WERI-Rb-1 (cell line): ENCODE measurements at regions not wholly inside any gene's neighbourhood (a gene's known extent, or its start where the extent isn't known, plus 50 kb on each side); places are given as distances from the start of the nearest gene placed in this dataset.

Experiments used
- DNase-seq: peaks from one replicate; pipeline ENCODE4 v3.0.0-alpha.2; 2020
- H3K27ac ChIP-seq: fragments of 250-450 bp; sonication (Bioruptor Pico); 2 replicates; pipeline ENCODE4 v1.5.1; 2020; ENCODE audit warnings: mild to moderate bottlenecking, moderate library complexity
- H3K27me3 ChIP-seq: fragments of 250-450 bp; sonication (Bioruptor Pico); 2 replicates; pipeline ENCODE4 v1.5.1; 2021; ENCODE audit warnings: mild to moderate bottlenecking, low read depth, moderate library complexity; ENCODE audit not compliant: insufficient read depth, severe bottlenecking
- H3K36me3 ChIP-seq: fragments of 250-450 bp; sonication (Bioruptor Pico); 2 replicates; pipeline ENCODE4 v1.5.1; 2020; ENCODE audit warnings: mild to moderate bottlenecking, moderate library complexity
- H3K4me3 ChIP-seq: 2 replicates; pipeline ENCODE4 v1.5.1; 2011; ENCODE audit warnings: low read depth, mild to moderate bottlenecking, control low read depth, low read length
- H3K9me3 ChIP-seq: fragments of 250-450 bp; sonication (Bioruptor Pico); 2 replicates; pipeline ENCODE4 v1.5.1; 2021; ENCODE audit warnings: mild to moderate bottlenecking, moderate library complexity; ENCODE audit not compliant: severe bottlenecking
- CTCF ChIP-seq: IDR thresholded peaks from 2 replicates; pipeline ENCODE4 v1.5.1; 2011; ENCODE audit warnings: low read depth, mild to moderate bottlenecking, control low read depth, inconsistent platforms, low read length

- Histone ChIP-seq H3K27ac (no peak overlapping the region), H3K9me3 (peaks cover 7% of the 10 kb centered on the region), H3K4me3 (no peak overlapping the region), H3K36me3 (peaks cover 4% of the 10 kb centered on the region), H3K27me3 (no peaks in the 10 kb centered on the region)
- TF ChIP-seq CTCF: no peak
- no peak for DNase-seq
Measured at GRCh38 chr17:79498854-79499253, 112.0 kb downstream of the RBFOX3 start.

- H3K27ac ChIP-seq: no peak overlapping the region
- peaks cover 17% of the 10 kb centered on the region for H3K9me3 ChIP-seq
- no peak for TF ChIP-seq CTCF
- H3K4me3 ChIP-seq: no peak overlapping the region
- no peak for DNase-seq
- peaks cover 12% of the 10 kb centered on the region for H3K36me3 ChIP-seq
- no peaks in the 10 kb centered on the region for H3K27me3 ChIP-seq
Measured at GRCh38 chr17:79497777-79498348, 113.0 kb downstream of the RBFOX3 start.

- no peak for DNase-seq
- Histone ChIP-seq H3K27ac (peak overlapping the region; percentile 73), H3K36me3 (peaks cover 12% of the 10 kb centered on the region), H3K9me3 (peaks cover 22% of the 10 kb centered on the region), H3K27me3 (no peaks in the 10 kb centered on the region), H3K4me3 (no peak overlapping the region)
- no peak for TF ChIP-seq CTCF
Measured at GRCh38 chr17:79496422-79497005, 114.3 kb downstream of the RBFOX3 start.

- Histone ChIP-seq H3K27ac (peak overlapping the region; percentile 73), H3K36me3 (peaks cover 12% of the 10 kb centered on the region), H3K27me3 (no peaks in the 10 kb centered on the region), H3K9me3 (peaks cover 22% of the 10 kb centered on the region), H3K4me3 (no peak overlapping the region)
- peak; percentile 61 for DNase-seq
- no peak for TF ChIP-seq CTCF
Measured at GRCh38 chr17:79495665-79496064, 115.2 kb downstream of the RBFOX3 start.

- Histone ChIP-seq H3K4me3 (no peak overlapping the region), H3K27me3 (no peaks in the 10 kb centered on the region), H3K9me3 (peaks cover 22% of the 10 kb centered on the region), H3K27ac (no peak overlapping the region), H3K36me3 (peaks cover 12% of the 10 kb centered on the region)
- no peak for DNase-seq
- TF ChIP-seq CTCF: no peak
Measured at GRCh38 chr17:79491006-79491405, 119.8 kb downstream of the RBFOX3 start.

- TF ChIP-seq CTCF: no peak
- DNase-seq: no peak
- H3K27me3 ChIP-seq: no peaks in the 10 kb centered on the region
- peaks cover 22% of the 10 kb centered on the region for H3K9me3 ChIP-seq
- peaks cover 12% of the 10 kb centered on the region for H3K36me3 ChIP-seq
- no peak overlapping the region for H3K4me3 ChIP-seq
- H3K27ac ChIP-seq: no peak overlapping the region
Measured at GRCh38 chr17:79490530-79490929, 120.3 kb downstream of the RBFOX3 start.
